ENCODE measurements at regions not wholly inside any gene's neighbourhood (a gene's known extent, or its start where the extent isn't known, plus 50 kb on each side); places are given as distances from the start of the nearest gene placed in this dataset.

- TF ChIP-seq ZFP36 (IDR thresholded peaks at IDR 0.05; ENCODE audit: low read depth, low read length, partially characterized antibody) (no peak), SMAD4 (CRISPR knock-in tag; conservative IDR thresholded peaks at IDR 0.05) (no peak)
- TF ChIP-seq, protein P1, sequence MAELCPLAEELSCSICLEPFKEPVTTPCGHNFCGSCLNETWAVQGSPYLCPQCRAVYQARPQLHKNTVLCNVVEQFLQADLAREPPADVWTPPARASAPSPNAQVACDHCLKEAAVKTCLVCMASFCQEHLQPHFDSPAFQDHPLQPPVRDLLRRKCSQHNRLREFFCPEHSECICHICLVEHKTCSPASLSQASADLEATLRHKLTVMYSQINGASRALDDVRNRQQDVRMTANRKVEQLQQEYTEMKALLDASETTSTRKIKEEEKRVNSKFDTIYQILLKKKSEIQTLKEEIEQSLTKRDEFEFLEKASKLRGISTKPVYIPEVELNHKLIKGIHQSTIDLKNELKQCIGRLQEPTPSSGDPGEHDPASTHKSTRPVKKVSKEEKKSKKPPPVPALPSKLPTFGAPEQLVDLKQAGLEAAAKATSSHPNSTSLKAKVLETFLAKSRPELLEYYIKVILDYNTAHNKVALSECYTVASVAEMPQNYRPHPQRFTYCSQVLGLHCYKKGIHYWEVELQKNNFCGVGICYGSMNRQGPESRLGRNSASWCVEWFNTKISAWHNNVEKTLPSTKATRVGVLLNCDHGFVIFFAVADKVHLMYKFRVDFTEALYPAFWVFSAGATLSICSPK (IDR thresholded peaks at IDR 0.05; ENCODE audit: borderline replicate concordance), result no peak
Observed at GRCh38 chr2:149787206-149787605, 199.6 kb upstream of the MMADHC start.

Measured in K562 (cell line).